ENCODE measurements at regions not wholly inside any gene's neighbourhood (a gene's known extent, or its start where the extent isn't known, plus 50 kb on each side); places are given as distances from the start of the nearest gene placed in this dataset.

GRCh38 chr10:44828508-44829142 lies 82.5 kb upstream of the TMEM72 start:
- Histone ChIP-seq H3K4me1 (ENCODE audit: control insufficient read depth, insufficient read depth, low read length) (peaks cover 2% of the 10 kb centered on the region), H3K27me3 (ENCODE audit: control insufficient read depth, insufficient read depth) (no peaks in the 10 kb centered on the region), H3K27ac (ENCODE audit: low read length) (no peak overlapping the region), H3K9me3 (ENCODE audit: control insufficient read depth, low read length) (no peaks in the 10 kb centered on the region), H3K4me3 (ENCODE audit: low read length) (no peak overlapping the region)
- ATAC-seq, result peak; percentile 76 to 77
- peak; percentile 37 to 80 (median 77) for DNase-seq
- intact Hi-C loops (cut with DNase I), result no loop called here
- 52% methylated on average over 17 of the region's 17 CpGs for WGBS

GRCh38 chr10:44829426-44829825 lies 81.7 kb upstream of the TMEM72 start:
- peak in 1 of 2 donors; percentile 22 for ATAC-seq
- DNase-seq, result no peak
- H3K4me3 ChIP-seq (ENCODE audit: low read length), result no peak overlapping the region
- WGBS, result 95% methylated on average over 9 of the region's 9 CpGs
- no peaks in the 10 kb centered on the region for H3K9me3 ChIP-seq (ENCODE audit: control insufficient read depth, low read length)
- H3K27me3 ChIP-seq (ENCODE audit: control insufficient read depth, insufficient read depth), result no peaks in the 10 kb centered on the region
- intact Hi-C loops (cut with DNase I), result no loop called here
- no peak overlapping the region for H3K27ac ChIP-seq (ENCODE audit: low read length)
- H3K4me1 ChIP-seq (ENCODE audit: control insufficient read depth, insufficient read depth, low read length), result peaks cover 2% of the 10 kb centered on the region

- peaks cover 2% of the 10 kb centered on the region for H3K4me1 ChIP-seq (ENCODE audit: control insufficient read depth, insufficient read depth, low read length)
- no peak overlapping the region for H3K4me3 ChIP-seq (ENCODE audit: low read length)
- intact Hi-C loops (cut with DNase I), result no loop called here
- no peaks in the 10 kb centered on the region for H3K27me3 ChIP-seq (ENCODE audit: control insufficient read depth, insufficient read depth)
- ATAC-seq (no peak), DNase-seq (no peak)
- H3K9me3 ChIP-seq (ENCODE audit: control insufficient read depth, low read length), result no peaks in the 10 kb centered on the region
- 83% methylated on average over 4 of the region's 4 CpGs for WGBS
- no peak overlapping the region for H3K27ac ChIP-seq (ENCODE audit: low read length)
Observed at GRCh38 chr10:44830022-44830421, 81.1 kb upstream of the TMEM72 start.

GRCh38 chr10:44831581-44831980 lies 79.6 kb upstream of the TMEM72 start:
- Histone ChIP-seq H3K27ac (ENCODE audit: low read length) (no peak overlapping the region), H3K4me3 (ENCODE audit: low read length) (no peak overlapping the region), H3K27me3 (ENCODE audit: control insufficient read depth, insufficient read depth) (no peaks in the 10 kb centered on the region), H3K9me3 (ENCODE audit: control insufficient read depth, low read length) (no peaks in the 10 kb centered on the region), H3K4me1 (ENCODE audit: control insufficient read depth, insufficient read depth, low read length) (peaks cover 2% of the 10 kb centered on the region)
- ATAC-seq (no peak), DNase-seq (no peak)
- 85% methylated on average over 4 of the region's 4 CpGs for whole genome bisulfite sequencing
- intact Hi-C loops (cut with DNase I), result no loop called here

- H3K4me1 ChIP-seq (ENCODE audit: control insufficient read depth, insufficient read depth, low read length), result peaks cover under 1% of the 10 kb centered on the region
- 93% methylated on average over 6 of the region's 6 CpGs for WGBS
- intact Hi-C loops (cut with DNase I), result no loop called here
- no peak overlapping the region for H3K4me3 ChIP-seq (ENCODE audit: low read length)
- H3K27me3 ChIP-seq (ENCODE audit: control insufficient read depth, insufficient read depth), result no peaks in the 10 kb centered on the region
- ATAC-seq (no peak), DNase-seq (no peak)
- H3K27ac ChIP-seq (ENCODE audit: low read length), result no peak overlapping the region
- H3K9me3 ChIP-seq (ENCODE audit: control insufficient read depth, low read length), result no peaks in the 10 kb centered on the region
Observed at GRCh38 chr10:44832595-44833390, 78.3 kb upstream of the TMEM72 start.

- intact Hi-C loops (cut with DNase I), result no loop called here
- H3K4me1 ChIP-seq (ENCODE audit: control insufficient read depth, insufficient read depth, low read length), result no peaks in the 10 kb centered on the region
- no peaks in the 10 kb centered on the region for H3K27me3 ChIP-seq (ENCODE audit: control insufficient read depth, insufficient read depth)
- DNase-seq, result no peak
- no peaks in the 10 kb centered on the region for H3K9me3 ChIP-seq (ENCODE audit: control insufficient read depth, low read length)
- ATAC-seq, result no peak
- H3K27ac ChIP-seq (ENCODE audit: low read length), result no peak overlapping the region
- H3K4me3 ChIP-seq (ENCODE audit: low read length), result no peak overlapping the region
- 90% methylated on average over 4 of the region's 4 CpGs for WGBS
Observed at GRCh38 chr10:44834131-44834530, 77.0 kb upstream of the TMEM72 start.

- no peak overlapping the region for H3K4me3 ChIP-seq (ENCODE audit: low read length)
- 71% methylated on average over 2 of the region's 2 CpGs for WGBS
- no peaks in the 10 kb centered on the region for H3K4me1 ChIP-seq (ENCODE audit: control insufficient read depth, insufficient read depth, low read length)
- intact Hi-C loops (cut with DNase I), result no loop called here
- DNase-seq, result no peak
- no peak overlapping the region for H3K27ac ChIP-seq (ENCODE audit: low read length)
- no peak for ATAC-seq
- no peaks in the 10 kb centered on the region for H3K27me3 ChIP-seq (ENCODE audit: control insufficient read depth, insufficient read depth)
- H3K9me3 ChIP-seq (ENCODE audit: control insufficient read depth, low read length), result no peaks in the 10 kb centered on the region
Observed at GRCh38 chr10:44835300-44835699, 75.8 kb upstream of the TMEM72 start.

GRCh38 chr10:44843484-44843883 lies 67.7 kb upstream of the TMEM72 start:
- H3K27me3 ChIP-seq (ENCODE audit: control insufficient read depth, insufficient read depth), result no peaks in the 10 kb centered on the region
- H3K9me3 ChIP-seq (ENCODE audit: control insufficient read depth, low read length), result no peaks in the 10 kb centered on the region
- DNase-seq (no peak), ATAC-seq (no peak)
- H3K4me3 ChIP-seq (ENCODE audit: low read length), result no peak overlapping the region
- H3K27ac ChIP-seq (ENCODE audit: low read length), result no peak overlapping the region
- no peaks in the 10 kb centered on the region for H3K4me1 ChIP-seq (ENCODE audit: control insufficient read depth, insufficient read depth, low read length)
- intact Hi-C loops (cut with DNase I), result no loop called here
- WGBS, result 52% methylated on average over 2 of the region's 2 CpGs

- 86% methylated on average over 6 of the region's 6 CpGs for WGBS
- ATAC-seq, result no peak
- intact Hi-C loops (cut with DNase I), result no loop called here
- Histone ChIP-seq H3K9me3 (ENCODE audit: control insufficient read depth, low read length) (no peaks in the 10 kb centered on the region), H3K4me1 (ENCODE audit: control insufficient read depth, insufficient read depth, low read length) (no peaks in the 10 kb centered on the region), H3K4me3 (ENCODE audit: low read length) (no peak overlapping the region), H3K27me3 (ENCODE audit: control insufficient read depth, insufficient read depth) (no peaks in the 10 kb centered on the region), H3K27ac (ENCODE audit: low read length) (no peak overlapping the region)
- DNase-seq, result no peak
Observed at GRCh38 chr10:44845361-44846175, 65.6 kb upstream of the TMEM72 start.

- Histone ChIP-seq H3K9me3 (ENCODE audit: control insufficient read depth, low read length) (no peaks in the 10 kb centered on the region), H3K27ac (ENCODE audit: low read length) (no peak overlapping the region), H3K4me1 (ENCODE audit: control insufficient read depth, insufficient read depth, low read length) (no peaks in the 10 kb centered on the region), H3K4me3 (ENCODE audit: low read length) (no peak overlapping the region), H3K27me3 (ENCODE audit: control insufficient read depth, insufficient read depth) (no peaks in the 10 kb centered on the region)
- no peak for DNase-seq
- WGBS, result 93% methylated on average over 3 of the region's 3 CpGs
- no peak for ATAC-seq
- intact Hi-C loops (cut with DNase I), result no loop called here
Observed at GRCh38 chr10:44847110-44847509, 64.0 kb upstream of the TMEM72 start.

GRCh38 chr10:44848211-44848610 lies 62.9 kb upstream of the TMEM72 start:
- 95% methylated on average over 4 of the region's 4 CpGs for WGBS

More at GRCh38 chr10:44848211-44848610, 62.9 kb upstream of the TMEM72 start:
- H3K27me3 ChIP-seq (ENCODE audit: control insufficient read depth, insufficient read depth), result no peaks in the 10 kb centered on the region
- intact Hi-C loops (cut with DNase I), result no loop called here
- H3K4me3 ChIP-seq (ENCODE audit: low read length), result no peak overlapping the region
- H3K9me3 ChIP-seq (ENCODE audit: control insufficient read depth, low read length), result no peaks in the 10 kb centered on the region
- no peak for ATAC-seq
- DNase-seq, result no peak
- H3K27ac ChIP-seq (ENCODE audit: low read length), result no peak overlapping the region
- H3K4me1 ChIP-seq (ENCODE audit: control insufficient read depth, insufficient read depth, low read length), result no peaks in the 10 kb centered on the region

Measured in right cardiac atrium (tissue), 5 donors.